OCI-LY7 (cell line): ENCODE measurements at regions not wholly inside any gene's neighbourhood (a gene's known extent, or its start where the extent isn't known, plus 50 kb on each side); places are given as distances from the start of the nearest gene placed in this dataset.

Experiments used
- BruUV-seq: library from RNA; stranded (reverse); fragments of 400-500 nt; replicated peaks from 2 replicates; lab custom pipeline; 2021; lab: Mats Ljungman, UMichigan
- CTCF ChIA-PET: fragments of 300-600 bp; sonication (Branson Sonifier 250); formaldehyde crosslinking; loops from one replicate; lab custom pipeline; 2022; ENCODE audit warnings: antibody characterized with exemption; ENCODE audit not compliant: unreplicated experiment; lab: Charles Lee
- POLR2A ChIA-PET: fragments of 300-600 bp; sonication (Branson Sonifier 250); formaldehyde crosslinking; loops from one replicate; lab custom pipeline; 2022; ENCODE audit warnings: antibody characterized with exemption; lab: Charles Lee
- DNase-seq: peaks from one replicate; pipeline ENCODE4 v3.0.0-alpha.2; 2015; ENCODE audit warnings: low spot score
- H2AFZ ChIP-seq: fragments of 200-600 bp; sonication (generic), shearing (Covaris generic); 2 replicates; pipeline ENCODE4 v1.6.1; 2014; ENCODE audit warnings: mild to moderate bottlenecking, antibody characterized with exemption, low read length, moderate library complexity
- H3K27ac ChIP-seq: fragments of 200-600 bp; sonication (generic); 2 replicates; pipeline ENCODE4 v1.5.1; 2014; ENCODE audit warnings: mixed run types, low read depth, mild to moderate bottlenecking, moderate library complexity, low read length, inconsistent platforms; ENCODE audit not compliant: poor library complexity, severe bottlenecking
- H3K36me3 ChIP-seq: fragments of 200-600 bp; sonication (generic); 2 replicates; pipeline ENCODE4 v1.6.1; 2014; ENCODE audit warnings: mild to moderate bottlenecking, antibody characterized with exemption, low read length, moderate library complexity, mixed read lengths; ENCODE audit not compliant: insufficient read depth
- H3K4me1 ChIP-seq: fragments of 200-600 bp; sonication (generic); 2 replicates; pipeline ENCODE4 v1.5.1; 2014; ENCODE audit warnings: mild to moderate bottlenecking, low read length; ENCODE audit not compliant: insufficient read depth, poor library complexity, severe bottlenecking
- H3K4me2 ChIP-seq: fragments of 200-600 bp; sonication (generic); 2 replicates; pipeline ENCODE4 v1.6.1; 2014; ENCODE audit warnings: mild to moderate bottlenecking, low read length
- H3K4me3 ChIP-seq: fragments of 200-600 bp; sonication (generic); 2 replicates; pipeline ENCODE4 v1.5.1; 2014; ENCODE audit warnings: mild to moderate bottlenecking, low read depth, low read length; ENCODE audit not compliant: poor library complexity, severe bottlenecking
- H3K79me2 ChIP-seq: fragments of 200-600 bp; sonication (generic); 2 replicates; pipeline ENCODE4 v1.6.1; 2016; ENCODE audit warnings: low read depth, mild to moderate bottlenecking, low read length, moderate library complexity, mixed read lengths; ENCODE audit not compliant: insufficient read depth
- H3K9me2 ChIP-seq: fragments of 200-600 bp; sonication (generic); 2 replicates; pipeline ENCODE4 v1.6.1; 2016; ENCODE audit warnings: mild to moderate bottlenecking, low read length, mixed read lengths; ENCODE audit not compliant: insufficient read depth
- H3K9me3 ChIP-seq: fragments of 200-600 bp; sonication (generic); 2 replicates; pipeline ENCODE4 v1.6.1; 2014; ENCODE audit warnings: mild to moderate bottlenecking, mixed run types, low read length, mixed read lengths
- H4K20me1 ChIP-seq: fragments of 200-600 bp; sonication (generic); 2 replicates; pipeline ENCODE4 v1.6.1; 2014; ENCODE audit warnings: mild to moderate bottlenecking, antibody characterized with exemption, low read length, moderate library complexity, mixed read lengths; ENCODE audit not compliant: insufficient read depth
- EZH2phosphoT487 ChIP-seq: fragments of 200-600 bp; sonication (generic); IDR thresholded peaks from 2 replicates; pipeline ENCODE4 v1.6.1; 2018; ENCODE audit warnings: low read depth, borderline replicate concordance, mild to moderate bottlenecking, mixed run types, antibody characterized with exemption, low read length, moderate library complexity, mixed read lengths
- intact Hi-C: fragments of 100-400 bp; cut with micrococcal nuclease; formaldehyde crosslinking; loops from one replicate; pipeline ENCODE4 v1.10.0; 2022; ENCODE audit not compliant: unreplicated experiment
- TF ChIP-seq, protein P1 (sequence below): fragments of 200-600 bp; sonication (generic); conservative IDR thresholded peaks from 2 replicates; pipeline ENCODE4 v1.5.1; 2014; ENCODE audit warnings: mild to moderate bottlenecking, antibody characterized with exemption, low read length, moderate library complexity, mixed read lengths

DNA sequence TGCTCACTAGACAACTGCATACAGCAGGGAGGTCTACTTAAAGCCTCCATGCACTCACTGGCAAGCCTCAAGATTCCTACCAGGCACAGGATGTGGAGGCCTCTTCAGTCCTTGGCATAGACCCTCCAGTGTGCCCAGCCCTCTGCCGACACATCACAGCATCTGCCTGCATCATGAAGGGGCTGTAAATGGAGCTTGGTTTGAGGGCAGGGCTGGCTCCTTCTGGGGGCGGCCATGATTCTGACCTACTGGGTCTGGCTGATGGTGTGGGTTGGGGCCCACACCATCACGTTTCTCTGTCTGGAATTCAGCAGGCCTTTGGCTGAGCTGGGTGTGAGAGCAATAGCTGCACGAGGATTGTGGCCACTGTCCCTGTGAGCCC is 84.9 kb upstream of the SHB start:
- intact Hi-C loops = no loop called here
- H2AFZ ChIP-seq = no peak overlapping the region
- no peak overlapping the region for H3K27ac ChIP-seq
- H3K9me3 ChIP-seq = no peaks in the 10 kb centered on the region
- no TSS peak for BruUV-seq
- H4K20me1 ChIP-seq = no peaks in the 10 kb centered on the region
- ChIA-PET POLR2A (no interaction called here), CTCF (no interaction called here)
- no peaks in the 10 kb centered on the region for H3K79me2 ChIP-seq
- H3K4me2 ChIP-seq = no peak overlapping the region
- DNase-seq = no peak
- H3K4me1 ChIP-seq = no peaks in the 10 kb centered on the region
- TF ChIP-seq, protein P1, sequence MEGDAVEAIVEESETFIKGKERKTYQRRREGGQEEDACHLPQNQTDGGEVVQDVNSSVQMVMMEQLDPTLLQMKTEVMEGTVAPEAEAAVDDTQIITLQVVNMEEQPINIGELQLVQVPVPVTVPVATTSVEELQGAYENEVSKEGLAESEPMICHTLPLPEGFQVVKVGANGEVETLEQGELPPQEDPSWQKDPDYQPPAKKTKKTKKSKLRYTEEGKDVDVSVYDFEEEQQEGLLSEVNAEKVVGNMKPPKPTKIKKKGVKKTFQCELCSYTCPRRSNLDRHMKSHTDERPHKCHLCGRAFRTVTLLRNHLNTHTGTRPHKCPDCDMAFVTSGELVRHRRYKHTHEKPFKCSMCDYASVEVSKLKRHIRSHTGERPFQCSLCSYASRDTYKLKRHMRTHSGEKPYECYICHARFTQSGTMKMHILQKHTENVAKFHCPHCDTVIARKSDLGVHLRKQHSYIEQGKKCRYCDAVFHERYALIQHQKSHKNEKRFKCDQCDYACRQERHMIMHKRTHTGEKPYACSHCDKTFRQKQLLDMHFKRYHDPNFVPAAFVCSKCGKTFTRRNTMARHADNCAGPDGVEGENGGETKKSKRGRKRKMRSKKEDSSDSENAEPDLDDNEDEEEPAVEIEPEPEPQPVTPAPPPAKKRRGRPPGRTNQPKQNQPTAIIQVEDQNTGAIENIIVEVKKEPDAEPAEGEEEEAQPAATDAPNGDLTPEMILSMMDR = no peak
- TF ChIP-seq EZH2phosphoT487 = no peak
- no peak overlapping the region for H3K4me3 ChIP-seq
- H3K36me3 ChIP-seq = no peaks in the 10 kb centered on the region
- no peaks in the 10 kb centered on the region for H3K9me2 ChIP-seq

DNA sequence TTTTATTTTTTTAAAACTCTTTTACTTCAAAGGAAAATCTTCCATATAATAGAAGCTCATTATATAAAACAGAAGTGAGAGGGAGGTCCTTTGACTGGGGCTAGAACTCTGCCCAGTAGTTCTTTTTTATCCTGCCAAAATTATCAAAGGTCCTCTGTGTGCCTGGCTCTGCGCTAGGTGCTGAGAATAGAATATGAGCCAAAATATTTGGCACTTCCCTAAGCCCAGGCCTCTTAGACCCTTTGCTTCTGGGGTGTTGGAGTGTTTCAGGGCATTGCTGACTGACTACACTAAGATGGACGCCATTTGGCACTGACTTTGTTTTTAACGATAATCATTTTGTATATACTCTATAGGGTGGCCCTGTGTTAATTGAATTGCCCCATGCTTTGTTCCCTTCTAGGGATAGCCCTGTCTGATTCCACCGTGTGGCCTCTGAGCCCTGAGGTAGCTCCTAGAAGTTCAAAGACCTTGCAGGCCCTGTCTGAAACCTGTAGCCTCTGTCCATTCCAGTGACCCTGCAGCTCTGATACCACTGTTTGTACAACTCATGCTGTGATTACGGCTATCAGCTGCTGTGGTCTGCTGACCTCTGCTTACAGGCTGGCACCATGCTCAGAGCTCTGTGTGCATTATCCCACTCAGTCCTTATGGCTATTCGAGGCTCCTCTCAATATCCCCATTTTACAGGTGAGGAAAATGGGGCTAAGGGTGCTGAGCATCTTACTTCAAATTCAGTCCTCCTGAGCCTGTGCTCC is 84.3 kb upstream of the SHB start:
- Histone ChIP-seq H3K9me2 (no peaks in the 10 kb centered on the region), H3K27ac (no peak overlapping the region), H4K20me1 (no peaks in the 10 kb centered on the region), H3K79me2 (no peaks in the 10 kb centered on the region), H3K4me3 (no peak overlapping the region), H3K4me1 (no peaks in the 10 kb centered on the region), H3K9me3 (no peaks in the 10 kb centered on the region), H3K36me3 (no peaks in the 10 kb centered on the region), H3K4me2 (no peak overlapping the region), H2AFZ (no peak overlapping the region)
- intact Hi-C loops = no loop called here
- ChIA-PET POLR2A (no interaction called here), CTCF (no interaction called here)
- no peak for DNase-seq
- BruUV-seq = no TSS peak
- TF ChIP-seq EZH2phosphoT487 = no peak
- TF ChIP-seq, protein P1 = no peak

DNA sequence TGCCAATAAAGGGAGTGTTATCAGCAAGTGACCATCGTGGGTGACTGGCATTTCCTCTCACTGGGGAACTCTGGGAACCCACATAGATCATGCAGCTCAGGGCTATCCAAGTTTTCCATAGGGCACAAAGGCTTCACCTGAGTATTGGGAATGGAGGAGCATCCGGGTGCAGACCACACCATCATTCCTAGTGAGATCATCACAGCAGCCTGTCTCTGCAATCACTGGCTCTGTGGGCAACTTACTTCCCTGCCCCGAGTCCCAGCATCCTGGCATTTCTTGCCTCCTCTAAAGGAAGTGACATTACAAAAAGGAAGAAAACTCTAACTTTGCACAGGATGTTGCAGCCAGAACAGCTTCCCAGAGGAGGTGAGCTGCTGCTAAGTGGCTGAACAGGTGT is 80.6 kb upstream of the SHB start:
- Histone ChIP-seq H4K20me1 (no peaks in the 10 kb centered on the region), H2AFZ (no peak overlapping the region), H3K9me3 (no peaks in the 10 kb centered on the region), H3K79me2 (no peaks in the 10 kb centered on the region), H3K9me2 (no peaks in the 10 kb centered on the region), H3K4me3 (no peak overlapping the region), H3K27ac (no peak overlapping the region), H3K36me3 (no peaks in the 10 kb centered on the region), H3K4me1 (no peaks in the 10 kb centered on the region), H3K4me2 (no peak overlapping the region)
- intact Hi-C loops = no loop called here
- ChIA-PET CTCF (no interaction called here), POLR2A (no interaction called here)
- no peak for DNase-seq
- TF ChIP-seq EZH2phosphoT487 = no peak
- TF ChIP-seq, protein P1 = no peak
- no TSS peak for BruUV-seq
